Left colon (tissue), 2 donors: ENCODE measurements at regions not wholly inside any gene's neighbourhood (a gene's known extent, or its start where the extent isn't known, plus 50 kb on each side); places are given as distances from the start of the nearest gene placed in this dataset.
"Not testable (repeated sequence)": the region's sequence is repeated elsewhere in the genome, so short reads cannot be mapped to it uniquely, and the experiment has no call there.

ENCODE experiments used
- ATAC-seq: fragments of 200-7000 bp; cut with Tn5 transposase; one replicate; pipeline ENCODE4 v1.9.1; 2020; ENCODE audit warnings: mild to moderate bottlenecking, moderate library complexity
- DNase-seq, 2 donors: peaks; one replicate each; pipeline ENCODE4 v3.0.0-alpha.2; 2020
- intact Hi-C, 2 donors: fragments of 100-400 bp; cut with DNase I in 1 of 2; cut with micrococcal nuclease in 1 of 2; formaldehyde crosslinking; loops; one replicate each; pipeline versions ENCODE4 v1.11.2 to v1.14.0; 2022; cut with DNase I, micrococcal nuclease
- donor health status: DM: no; HTN: no; CAD: no.
- donor health status: DM: yes; HTN: yes; CAD: no.

DNA sequence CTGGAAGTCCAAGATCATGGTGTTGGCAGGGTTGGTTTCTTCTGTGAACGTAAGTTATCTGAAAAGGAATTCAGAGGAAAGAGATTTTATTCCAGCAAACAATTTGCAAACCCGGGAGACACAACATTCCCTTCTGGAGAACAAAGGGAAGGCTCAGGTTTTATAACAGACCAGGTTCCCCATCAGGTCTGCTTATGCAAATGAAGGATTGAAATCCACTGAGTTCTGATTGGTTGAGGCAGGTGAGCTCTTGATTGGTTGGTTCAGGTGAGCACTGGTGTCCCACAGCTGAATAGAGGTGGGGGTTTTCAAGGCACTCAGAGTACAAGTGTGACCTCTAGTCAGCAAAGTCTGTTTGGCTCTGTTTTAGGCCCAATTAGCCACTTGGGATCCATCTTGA is 1306.8 kb downstream of the TBC1D22A start:
- no peak for ATAC-seq
- intact Hi-C loops = no loop called here
- no peak for DNase-seq

- DNase-seq (no peak), ATAC-seq (no peak)
Measured at GRCh38 chr22:48068323-48068885, 1306.0 kb downstream of the TBC1D22A start.

DNA sequence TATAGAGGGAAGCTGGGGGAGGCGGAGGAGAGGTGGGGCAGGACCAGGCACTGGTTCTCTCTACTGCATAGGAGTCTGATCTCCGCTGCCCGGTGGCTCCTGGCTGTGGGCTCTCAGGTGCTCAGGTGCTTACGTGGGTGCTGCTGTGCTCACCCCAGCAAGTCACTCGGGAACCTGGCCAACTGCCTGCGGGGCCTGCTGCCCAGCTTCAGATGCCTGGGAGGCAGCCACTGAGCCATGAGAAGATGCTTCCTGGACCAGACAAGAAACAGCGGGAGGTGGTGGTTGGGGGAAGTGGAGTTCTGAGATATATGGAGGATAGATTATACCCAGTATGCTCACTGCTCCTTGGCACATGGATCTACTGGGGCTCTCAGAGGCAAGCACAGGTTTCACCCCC is 1303.4 kb downstream of the TBC1D22A start:
- DNase-seq = no peak
- no peak for ATAC-seq
- intact Hi-C loops = no loop called here

More at GRCh38 chr22:48068323-48068885, 1306.0 kb downstream of the TBC1D22A start:
- intact Hi-C loops = no loop called here

- intact Hi-C loops = no loop called here
- DNase-seq (no peak), ATAC-seq (no peak)
Measured at GRCh38 chr22:48061726-48062125, 1299.3 kb downstream of the TBC1D22A start.

DNA sequence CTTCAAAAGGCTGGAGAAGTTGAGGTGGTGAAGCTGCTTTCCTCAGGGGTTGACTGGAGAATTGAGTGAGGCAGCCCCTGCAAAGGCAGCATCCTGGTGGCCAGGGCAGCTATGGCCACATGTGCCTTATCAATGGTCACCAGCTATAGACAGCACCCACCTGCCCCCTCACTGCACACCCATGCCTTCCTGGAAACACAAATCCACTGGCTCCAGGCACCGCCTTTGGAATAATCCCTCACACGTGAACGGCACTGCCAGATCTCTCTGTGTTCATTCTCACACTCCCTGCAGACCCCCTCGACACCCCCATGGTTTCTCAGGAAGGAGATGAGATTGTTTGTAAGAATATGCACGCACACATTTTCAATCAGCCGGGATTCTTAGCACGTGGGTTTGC is 1297.8 kb downstream of the TBC1D22A start:
- intact Hi-C loops = no loop called here
- no peak for DNase-seq
- no peak for ATAC-seq

- intact Hi-C loops, ATAC-seq, DNase-seq: not testable (repeated sequence)
Measured at GRCh38 chr22:48059521-48059920, 1297.1 kb downstream of the TBC1D22A start.

DNA sequence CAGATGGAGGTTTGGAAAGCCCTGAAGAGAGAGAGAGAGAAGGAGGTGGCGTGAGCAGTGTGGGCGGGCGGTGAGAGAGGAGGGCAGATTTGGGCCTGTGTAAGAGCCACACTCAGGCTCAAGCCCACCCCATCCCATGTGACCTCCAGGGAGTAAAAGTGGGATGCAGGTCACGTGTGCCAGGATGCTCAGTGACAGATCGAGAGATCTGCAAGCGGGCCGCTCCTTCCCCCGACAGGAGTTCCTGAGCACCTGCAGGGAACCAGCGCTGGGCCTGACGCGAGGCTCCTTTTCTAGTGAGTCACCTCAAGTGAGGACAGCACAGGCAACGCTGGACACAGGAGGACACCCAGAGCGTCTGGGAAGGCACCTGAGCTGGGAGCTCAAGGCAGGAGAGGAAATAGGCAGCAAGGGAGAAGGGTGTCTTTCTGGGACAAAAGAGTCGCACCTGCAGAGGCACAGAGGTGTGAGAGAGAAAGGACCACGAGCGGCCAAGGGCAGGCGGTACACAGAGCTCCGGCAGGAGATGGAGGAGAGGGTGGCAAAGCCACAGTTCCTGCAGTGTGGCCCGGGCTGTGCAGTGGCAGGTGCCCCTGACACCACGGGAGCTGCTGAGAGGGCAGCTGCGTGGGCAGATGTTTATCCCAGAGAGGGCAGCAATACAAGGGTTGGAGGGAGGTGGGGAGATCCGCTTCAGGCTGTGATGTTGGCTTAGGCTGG is 1294.8 kb downstream of the TBC1D22A start:
- DNase-seq = no peak
- intact Hi-C loops = no loop called here
- ATAC-seq = no peak

- DNase-seq = no peak
- no peak for ATAC-seq
- intact Hi-C loops = no loop called here
Measured at GRCh38 chr22:48055827-48056226, 1293.4 kb downstream of the TBC1D22A start.

DNA sequence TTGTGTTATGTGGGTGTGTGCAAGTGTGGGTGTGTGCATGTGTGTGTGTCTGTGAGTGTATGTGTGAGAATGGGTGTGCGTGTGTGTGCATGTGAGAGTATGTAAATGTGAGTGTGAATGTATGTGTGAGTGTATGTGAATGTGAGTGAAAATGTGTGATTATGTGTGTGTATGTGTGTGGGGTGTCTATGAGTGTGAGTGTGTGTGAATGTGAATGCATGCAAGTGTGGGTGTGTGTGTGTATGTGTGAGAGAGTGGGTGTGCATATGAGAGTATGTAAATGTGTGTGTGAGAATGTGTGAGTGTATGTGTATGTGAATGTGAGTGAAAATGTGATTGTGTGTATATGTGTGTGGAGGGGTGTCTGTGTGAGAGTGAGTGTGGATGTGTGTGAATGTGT is 1292.7 kb downstream of the TBC1D22A start:
- DNase-seq = no peak
- intact Hi-C loops = no loop called here
- ATAC-seq = no peak

GRCh38 chr22:48054596-48054995 is 1292.1 kb downstream of the TBC1D22A start:
- ATAC-seq (no peak), DNase-seq (no peak)
- intact Hi-C loops = no loop called here

DNA sequence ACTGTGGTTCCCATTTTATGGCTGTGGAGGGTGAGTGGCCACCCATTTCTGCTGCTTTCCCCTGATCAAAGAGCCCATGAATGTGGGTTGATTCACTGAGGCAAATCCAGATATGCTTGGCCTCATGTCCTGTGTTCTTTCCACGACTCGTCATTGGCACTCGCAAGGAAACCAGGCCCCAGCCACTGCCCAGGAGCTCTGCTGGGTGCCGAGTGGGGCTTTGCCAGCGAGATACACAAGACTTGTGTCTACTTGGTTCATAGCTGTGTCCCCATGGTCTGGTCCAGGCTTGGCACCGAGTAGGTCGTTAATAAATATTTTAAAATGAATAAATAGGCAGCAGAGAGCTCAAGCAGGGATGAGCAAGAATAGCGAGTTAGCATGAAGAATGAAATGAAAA is 1291.5 kb downstream of the TBC1D22A start:
- intact Hi-C loops = no loop called here
- no peak for DNase-seq
- no peak for ATAC-seq

DNA sequence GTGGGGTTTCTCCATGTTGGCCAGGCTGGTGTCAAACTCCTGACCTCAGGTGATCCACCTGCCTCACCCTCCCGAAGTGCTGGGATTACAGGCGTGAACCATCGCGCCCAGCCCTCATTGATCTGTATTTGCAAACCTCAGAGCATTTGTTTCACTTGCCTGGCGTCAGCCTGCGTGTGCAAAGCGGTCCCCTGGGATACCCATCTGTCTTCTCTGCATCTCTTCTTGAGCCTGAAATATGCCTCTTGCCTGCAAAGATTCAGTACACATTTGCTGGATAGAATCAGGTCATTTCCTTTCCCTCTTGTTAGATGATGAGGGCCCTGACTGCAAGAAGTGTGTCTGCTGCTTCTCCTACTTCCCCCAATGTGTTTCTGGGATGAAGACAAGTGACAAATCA is 1291.0 kb downstream of the TBC1D22A start:
- ATAC-seq (no peak), DNase-seq (no peak)
- intact Hi-C loops = no loop called here

DNA sequence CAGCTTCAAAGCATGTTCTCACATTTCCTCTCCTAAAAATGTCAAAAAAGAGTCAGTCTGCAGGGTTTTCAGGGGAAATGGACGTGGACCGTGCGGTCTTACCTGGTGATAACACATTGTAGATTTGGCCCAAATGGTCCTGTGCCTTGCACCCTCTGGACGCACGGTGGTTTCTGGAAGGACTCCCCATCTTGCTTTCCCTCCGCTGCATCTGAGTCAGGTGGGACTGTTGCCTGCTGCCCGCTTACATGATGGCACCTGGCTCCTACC is 1290.1 kb downstream of the TBC1D22A start:
- DNase-seq (no peak), ATAC-seq (no peak)
- intact Hi-C loops = no loop called here

GRCh38 chr22:48051796-48052620 is 1289.6 kb downstream of the TBC1D22A start:
- no peak for ATAC-seq
- DNase-seq = no peak
- intact Hi-C loops = no loop called here

GRCh38 chr22:48050836-48051235 is 1288.4 kb downstream of the TBC1D22A start:
- intact Hi-C loops = no loop called here
- ATAC-seq (no peak), DNase-seq (no peak)

DNA sequence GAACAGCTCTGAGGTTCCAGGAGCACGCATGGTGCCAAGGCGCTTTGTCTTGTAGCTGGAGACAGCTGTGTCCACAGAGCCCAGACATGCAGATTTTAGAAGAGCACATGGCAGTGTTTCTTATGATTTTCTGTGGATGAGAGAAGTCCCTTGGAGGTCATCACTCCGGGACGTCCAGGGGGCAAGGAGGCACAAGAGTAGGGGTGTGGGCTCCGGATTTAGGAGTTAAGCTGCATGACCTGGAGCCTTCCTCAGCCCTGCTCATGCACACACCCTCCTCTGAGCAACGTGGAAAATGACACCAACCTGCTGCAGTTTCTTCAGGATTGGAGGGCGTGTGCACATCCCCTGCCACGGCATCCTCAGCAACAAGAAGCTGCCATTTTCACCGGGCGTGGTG is 1286.7 kb downstream of the TBC1D22A start:
- intact Hi-C loops = no loop called here
- DNase-seq (no peak), ATAC-seq (no peak)

- intact Hi-C loops = no loop called here
- DNase-seq = no peak
- ATAC-seq = no peak
Measured at GRCh38 chr22:48047722-48048500, 1285.5 kb downstream of the TBC1D22A start.

DNA sequence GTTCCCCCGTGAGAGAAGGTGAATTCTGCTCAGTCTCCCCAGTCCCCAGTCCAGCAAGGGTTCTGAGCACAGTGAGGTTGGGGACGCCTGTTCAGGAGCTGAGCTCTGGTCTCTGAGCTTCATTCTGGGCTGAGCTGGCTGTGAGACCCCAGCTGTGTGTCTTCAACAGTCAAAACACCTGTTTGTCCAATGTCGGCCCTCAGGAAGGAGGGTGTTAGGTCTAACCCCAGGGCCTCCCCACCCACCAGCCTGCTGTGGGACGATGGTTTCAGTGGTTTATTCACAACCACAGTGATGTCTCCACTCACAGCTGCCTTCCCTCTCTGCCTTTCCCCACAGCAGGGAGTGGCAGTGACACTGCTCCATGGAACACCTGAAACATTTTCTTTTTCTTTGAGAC is 1282.9 kb downstream of the TBC1D22A start:
- no peak for ATAC-seq
- DNase-seq = peak in 1 of 2 donors; percentile 9
- intact Hi-C loops = no loop called here

- DNase-seq (no peak), ATAC-seq (no peak)
- intact Hi-C loops = no loop called here
Measured at GRCh38 chr22:48044487-48045060, 1282.1 kb downstream of the TBC1D22A start.
